ENCODE measurements at regions not wholly inside any gene's neighbourhood (a gene's known extent, or its start where the extent isn't known, plus 50 kb on each side); places are given as distances from the start of the nearest gene placed in this dataset.

GRCh38 chr6:90677440-90677839 lies 90.6 kb upstream of the MAP3K7 start:
- H3K4me1 Mint-ChIP-seq = peaks cover 48 to 55% of the 10 kb centered on the region in 2 experiments
- no peak overlapping the region for H3K27ac ChIP-seq (ENCODE audit: insufficient read length, low read depth, low read length)
- WGBS (ENCODE audit: extremely low coverage, insufficient read length, low lambda C conversion rate) = no CpG with 5 or more reads among the region's 4 CpGs

More at GRCh38 chr6:90677440-90677839, 90.6 kb upstream of the MAP3K7 start:
- DNase-seq = no peak
- H3K4me3 Mint-ChIP-seq = no peak overlapping the region; a peak in 1 of 5 replicates
- peak overlapping the region in 1 of 3 experiments; percentile 53; a peak in 1 of 7 replicates for H3K27ac Mint-ChIP-seq
- no peak overlapping the region for H4K8ac ChIP-seq (replicated peaks; ENCODE audit: insufficient read length, low read depth, low read length)
- H4K91ac ChIP-seq (ENCODE audit: insufficient read length, low read depth, low read length) = no peak overlapping the region
- no peaks in the 10 kb centered on the region for H3K27me3 ChIP-seq (ENCODE audit: insufficient read depth, low read length)
- H3K27me3 Mint-ChIP-seq (ENCODE audit: low read depth) = no peaks in the 10 kb centered on the region; the same call in 1 of the 2 replicates
- peaks cover 6% of the 10 kb centered on the region for H3K4me1 ChIP-seq (ENCODE audit: insufficient read depth, low read length)
- H3K18ac ChIP-seq (ENCODE audit: insufficient read length, low read depth, low read length) = no peak overlapping the region
- no peak overlapping the region for H2BK12ac ChIP-seq (ENCODE audit: insufficient read length, low read depth, low read length)
- no peak overlapping the region for H2BK20ac ChIP-seq (ENCODE audit: low read depth, low read length, poor library complexity, severe bottlenecking)
- no peak overlapping the region for H3K56ac ChIP-seq (ENCODE audit: insufficient read length, low read depth, low read length)
- no peak overlapping the region for H2AK5ac ChIP-seq (ENCODE audit: insufficient read length, low read length)
- H3K79me1 ChIP-seq (ENCODE audit: insufficient read depth, low read depth, low read length, poor library complexity, severe bottlenecking) = no peaks in the 10 kb centered on the region
- no peak overlapping the region; the same call in 1 of the 2 replicates for H2BK15ac ChIP-seq (ENCODE audit: low read depth, low read length)
- no peaks in the 10 kb centered on the region for H3K36me3 Mint-ChIP-seq (ENCODE audit: insufficient read depth in 1 of 3, low read depth in 3 of 3)
- H2BK120ac ChIP-seq (ENCODE audit: low read depth, low read length, poor library complexity, severe bottlenecking) = no peak overlapping the region
- H3K23me2 ChIP-seq (ENCODE audit: insufficient read length, low read depth, low read length, poor library complexity, severe bottlenecking) = no peaks in the 10 kb centered on the region
- H4K5ac ChIP-seq (ENCODE audit: insufficient read length, low read depth, low read length) = no peak overlapping the region
- H3K4ac ChIP-seq (ENCODE audit: low read depth, low read length) = no peak overlapping the region
- H3K79me2 ChIP-seq (ENCODE audit: insufficient read depth, low read length) = no peaks in the 10 kb centered on the region
- TF ChIP-seq, protein P1, sequence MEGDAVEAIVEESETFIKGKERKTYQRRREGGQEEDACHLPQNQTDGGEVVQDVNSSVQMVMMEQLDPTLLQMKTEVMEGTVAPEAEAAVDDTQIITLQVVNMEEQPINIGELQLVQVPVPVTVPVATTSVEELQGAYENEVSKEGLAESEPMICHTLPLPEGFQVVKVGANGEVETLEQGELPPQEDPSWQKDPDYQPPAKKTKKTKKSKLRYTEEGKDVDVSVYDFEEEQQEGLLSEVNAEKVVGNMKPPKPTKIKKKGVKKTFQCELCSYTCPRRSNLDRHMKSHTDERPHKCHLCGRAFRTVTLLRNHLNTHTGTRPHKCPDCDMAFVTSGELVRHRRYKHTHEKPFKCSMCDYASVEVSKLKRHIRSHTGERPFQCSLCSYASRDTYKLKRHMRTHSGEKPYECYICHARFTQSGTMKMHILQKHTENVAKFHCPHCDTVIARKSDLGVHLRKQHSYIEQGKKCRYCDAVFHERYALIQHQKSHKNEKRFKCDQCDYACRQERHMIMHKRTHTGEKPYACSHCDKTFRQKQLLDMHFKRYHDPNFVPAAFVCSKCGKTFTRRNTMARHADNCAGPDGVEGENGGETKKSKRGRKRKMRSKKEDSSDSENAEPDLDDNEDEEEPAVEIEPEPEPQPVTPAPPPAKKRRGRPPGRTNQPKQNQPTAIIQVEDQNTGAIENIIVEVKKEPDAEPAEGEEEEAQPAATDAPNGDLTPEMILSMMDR (conservative IDR thresholded peaks at IDR 0.05) = no peak
- H3K23ac ChIP-seq (ENCODE audit: insufficient read length, low read depth, low read length) = no peak overlapping the region
- no peak overlapping the region for H3K9ac ChIP-seq (ENCODE audit: extremely low read depth, insufficient read length, low read length)
- no peak overlapping the region for H3K4me2 ChIP-seq (ENCODE audit: insufficient read depth, insufficient read length, low read length)
- no peak overlapping the region for H2BK5ac ChIP-seq (ENCODE audit: insufficient read length, low read length)
- H3T11ph ChIP-seq (ENCODE audit: low read length) = no peak overlapping the region
- no peak overlapping the region for H2AFZ ChIP-seq (ENCODE audit: low read length)
- H3K14ac ChIP-seq (ENCODE audit: insufficient read depth, low read length) = no peak overlapping the region
- no peaks in the 10 kb centered on the region for H4K20me1 ChIP-seq (ENCODE audit: control insufficient read depth, insufficient read depth, insufficient read length)
- H3K9me3 Mint-ChIP-seq = no peaks in the 10 kb centered on the region
- H3K9me3 ChIP-seq (ENCODE audit: control insufficient read depth, low read depth, low read length) = no peaks in the 10 kb centered on the region

All from H9 (cell line).